WTC11 (cell line): ENCODE measurements at regions not wholly inside any gene's neighbourhood (a gene's known extent, or its start where the extent isn't known, plus 50 kb on each side); places are given as distances from the start of the nearest gene placed in this dataset.

ENCODE experiments used
- ATAC-seq: fragments of 200-7000 bp; cut with Tn5 transposase; 2 replicates; pipeline ENCODE4 v1.10.0; 2021; ENCODE audit warnings: mild to moderate bottlenecking, moderate library complexity
- CTCF ChIA-PET: fragments of 300-600 bp; sonication (Branson Sonifier 250); formaldehyde crosslinking; loops from one replicate; lab custom pipeline; 2021; ENCODE audit warnings: antibody characterized with exemption; lab: Charles Lee
- POLR2A ChIA-PET: fragments of 350-600 bp; sonication (Branson Sonifier 250); formaldehyde crosslinking; loops from one replicate; lab custom pipeline; 2021; ENCODE audit warnings: antibody characterized with exemption; lab: Charles Lee
- DNase-seq: peaks from one replicate; pipeline ENCODE4 v3.0.0; 2021; ENCODE audit warnings: low spot score
- H3K27ac Mint-ChIP-seq: 2 replicates; pipeline ENCODE4 v1.8.0; 2021; ENCODE audit warnings: mixed read lengths
- H3K27me3 Mint-ChIP-seq: 2 replicates; pipeline ENCODE4 v1.8.0; 2021; ENCODE audit warnings: low read depth, mild to moderate bottlenecking, moderate library complexity, mixed read lengths
- H3K36me3 Mint-ChIP-seq: 2 replicates; pipeline ENCODE4 v1.8.0; 2021; ENCODE audit warnings: mixed read lengths
- H3K4me1 Mint-ChIP-seq: 2 replicates; pipeline ENCODE4 v1.8.0; 2022; ENCODE audit warnings: mixed read lengths
- H3K4me3 Mint-ChIP-seq: 2 replicates; pipeline ENCODE4 v1.8.0; 2021; ENCODE audit warnings: mild to moderate bottlenecking, moderate library complexity, mixed read lengths
- H3K9me3 Mint-ChIP-seq: 2 replicates; pipeline ENCODE4 v1.8.0; 2021; ENCODE audit warnings: mixed read lengths
- EMX1 ChIP-seq: fragments of 250-450 bp; sonication (Bioruptor Pico); IDR thresholded peaks from 2 replicates; pipeline ENCODE4 v1.8.0; 2021; ENCODE audit warnings: mild to moderate bottlenecking
- FOXK1 ChIP-seq: sonication (generic); formaldehyde crosslinking; IDR thresholded peaks from 2 replicates; pipeline ENCODE4 v1.8.0; 2022; ENCODE audit warnings: mild to moderate bottlenecking, moderate library complexity, missing genetic modification reagents
- GABPB1 ChIP-seq: sonication (generic); formaldehyde crosslinking; IDR thresholded peaks from 2 replicates; pipeline ENCODE4 v1.8.1; 2023; ENCODE audit warnings: mild to moderate bottlenecking, missing genetic modification reagents
- HMGA2 ChIP-seq: fragments of 250-450 bp; sonication (Bioruptor Pico); IDR thresholded peaks from 2 replicates; pipeline ENCODE4 v1.4.0; 2021; ENCODE audit warnings: mild to moderate bottlenecking, moderate library complexity
- IRF2 ChIP-seq: sonication (generic); formaldehyde crosslinking; IDR thresholded peaks from 2 replicates; pipeline ENCODE4 v1.8.0; 2022; ENCODE audit warnings: low read depth, missing genetic modification reagents, borderline replicate concordance
- NR2C2 ChIP-seq: sonication (generic); formaldehyde crosslinking; IDR thresholded peaks from 2 replicates; pipeline ENCODE4 v1.8.0; 2022; ENCODE audit warnings: mild to moderate bottlenecking, missing genetic modification reagents
- RELA ChIP-seq: sonication (generic); formaldehyde crosslinking; IDR thresholded peaks from 2 replicates; pipeline ENCODE4 v1.8.1; 2022; ENCODE audit warnings: missing genetic modification reagents, mild to moderate bottlenecking, borderline replicate concordance
- RORB ChIP-seq: fragments of 250-450 bp; sonication (Bioruptor Pico); IDR thresholded peaks from 2 replicates; pipeline ENCODE4 v1.9.0; 2021; ENCODE audit warnings: mild to moderate bottlenecking
- SMAD4 ChIP-seq: sonication (generic); formaldehyde crosslinking; IDR thresholded peaks from 2 replicates; pipeline ENCODE4 v1.8.0; 2022; ENCODE audit warnings: mild to moderate bottlenecking, missing genetic modification reagents
- TCF7 ChIP-seq: sonication (generic); formaldehyde crosslinking; IDR thresholded peaks from 2 replicates; pipeline ENCODE4 v1.8.0; 2022; ENCODE audit warnings: mild to moderate bottlenecking, low read depth, missing genetic modification reagents, moderate library complexity
- ZNF671 ChIP-seq: fragments of 250-450 bp; sonication (Bioruptor Pico); IDR thresholded peaks from 2 replicates; pipeline ENCODE4 v1.8.0; 2021; ENCODE audit warnings: mild to moderate bottlenecking
- TF ChIP-seq, protein P1 (sequence below): sonication (generic); formaldehyde crosslinking; IDR thresholded peaks from 2 replicates; pipeline ENCODE4 v1.8.0; 2022; ENCODE audit warnings: mild to moderate bottlenecking, missing genetic modification reagents
- TF ChIP-seq, protein P2 (sequence below): sonication (generic); formaldehyde crosslinking; IDR thresholded peaks from 2 replicates; pipeline ENCODE4 v1.8.1; 2023; ENCODE audit warnings: mild to moderate bottlenecking, missing genetic modification reagents
- TF ChIP-seq, protein P3 (sequence below): fragments of 250-450 bp; sonication (Bioruptor Pico); IDR thresholded peaks from 2 replicates; pipeline ENCODE4 v2.1.2; 2022; ENCODE audit warnings: mild to moderate bottlenecking, moderate library complexity
- TF ChIP-seq, protein P4 (sequence below): fragments of 250-450 bp; sonication (Bioruptor Pico); IDR thresholded peaks from 2 replicates; pipeline ENCODE4 v1.8.0; 2021; ENCODE audit warnings: mild to moderate bottlenecking
- TF ChIP-seq, protein P5 (sequence below): fragments of 250-450 bp; sonication (Bioruptor Pico); IDR thresholded peaks from 2 replicates; pipeline ENCODE4 v1.9.0; 2021; ENCODE audit warnings: mild to moderate bottlenecking
- TF ChIP-seq, protein P6 (sequence below): sonication (generic); formaldehyde crosslinking; conservative IDR thresholded peaks from 2 replicates; pipeline ENCODE4 v1.8.1; 2023; ENCODE audit warnings: mild to moderate bottlenecking, low read depth, missing genetic modification reagents, moderate library complexity

DNA sequence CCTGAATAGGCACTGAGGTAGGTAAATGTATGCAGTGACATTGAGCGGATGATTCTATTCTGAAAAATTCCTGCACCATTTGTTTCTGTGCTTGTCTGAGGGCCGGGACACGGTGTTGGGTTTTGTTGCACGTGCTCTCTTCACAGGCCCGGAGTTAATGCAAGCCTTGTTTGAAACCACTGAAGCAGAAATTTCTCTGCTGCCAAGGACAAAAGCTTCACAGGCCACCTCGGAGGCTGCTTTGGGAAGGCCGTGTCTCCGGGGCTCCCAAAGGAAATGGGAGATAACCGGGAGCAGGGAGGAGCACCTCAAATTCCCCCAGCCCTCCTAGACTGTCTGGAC is 179.4 kb downstream of the OPA1 start:
- peaks cover 6% of the 10 kb centered on the region for H3K36me3 Mint-ChIP-seq
- ChIA-PET POLR2A (no interaction called here), CTCF (no interaction called here)
- H3K27me3 Mint-ChIP-seq: peaks cover 31% of the 10 kb centered on the region
- DNase-seq: no peak
- H3K4me3 Mint-ChIP-seq: no peak overlapping the region
- no peak for TF ChIP-seq EMX1 (CRISPR knock-in tag)
- TF ChIP-seq ZNF671 (CRISPR knock-in tag): no peak
- TF ChIP-seq SMAD4 (CRISPR knock-in tag): no peak
- TF ChIP-seq TCF7 (CRISPR knock-in tag): no peak
- TF ChIP-seq, protein P1, sequence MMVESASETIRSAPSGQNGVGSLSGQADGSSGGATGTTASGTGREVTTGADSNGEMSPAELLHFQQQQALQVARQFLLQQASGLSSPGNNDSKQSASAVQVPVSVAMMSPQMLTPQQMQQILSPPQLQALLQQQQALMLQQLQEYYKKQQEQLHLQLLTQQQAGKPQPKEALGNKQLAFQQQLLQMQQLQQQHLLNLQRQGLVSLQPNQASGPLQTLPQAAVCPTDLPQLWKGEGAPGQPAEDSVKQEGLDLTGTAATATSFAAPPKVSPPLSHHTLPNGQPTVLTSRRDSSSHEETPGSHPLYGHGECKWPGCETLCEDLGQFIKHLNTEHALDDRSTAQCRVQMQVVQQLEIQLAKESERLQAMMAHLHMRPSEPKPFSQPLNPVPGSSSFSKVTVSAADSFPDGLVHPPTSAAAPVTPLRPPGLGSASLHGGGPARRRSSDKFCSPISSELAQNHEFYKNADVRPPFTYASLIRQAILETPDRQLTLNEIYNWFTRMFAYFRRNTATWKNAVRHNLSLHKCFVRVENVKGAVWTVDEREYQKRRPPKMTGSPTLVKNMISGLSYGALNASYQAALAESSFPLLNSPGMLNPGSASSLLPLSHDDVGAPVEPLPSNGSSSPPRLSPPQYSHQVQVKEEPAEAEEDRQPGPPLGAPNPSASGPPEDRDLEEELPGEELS: no peak
- no peak for TF ChIP-seq HMGA2
- TF ChIP-seq RELA (CRISPR knock-in tag): no peak
- no peak for TF ChIP-seq NR2C2 (CRISPR knock-in tag)
- TF ChIP-seq FOXK1 (CRISPR knock-in tag): no peak
- TF ChIP-seq GABPB1 (CRISPR knock-in tag): no peak
- TF ChIP-seq, all 79 proteins: peak for 0
- Mint-ChIP-seq H3K4me1 (peaks cover 41% of the 10 kb centered on the region), H3K27ac (no peak overlapping the region), H3K9me3 (peaks cover 15% of the 10 kb centered on the region)
- no peak for ATAC-seq

DNA sequence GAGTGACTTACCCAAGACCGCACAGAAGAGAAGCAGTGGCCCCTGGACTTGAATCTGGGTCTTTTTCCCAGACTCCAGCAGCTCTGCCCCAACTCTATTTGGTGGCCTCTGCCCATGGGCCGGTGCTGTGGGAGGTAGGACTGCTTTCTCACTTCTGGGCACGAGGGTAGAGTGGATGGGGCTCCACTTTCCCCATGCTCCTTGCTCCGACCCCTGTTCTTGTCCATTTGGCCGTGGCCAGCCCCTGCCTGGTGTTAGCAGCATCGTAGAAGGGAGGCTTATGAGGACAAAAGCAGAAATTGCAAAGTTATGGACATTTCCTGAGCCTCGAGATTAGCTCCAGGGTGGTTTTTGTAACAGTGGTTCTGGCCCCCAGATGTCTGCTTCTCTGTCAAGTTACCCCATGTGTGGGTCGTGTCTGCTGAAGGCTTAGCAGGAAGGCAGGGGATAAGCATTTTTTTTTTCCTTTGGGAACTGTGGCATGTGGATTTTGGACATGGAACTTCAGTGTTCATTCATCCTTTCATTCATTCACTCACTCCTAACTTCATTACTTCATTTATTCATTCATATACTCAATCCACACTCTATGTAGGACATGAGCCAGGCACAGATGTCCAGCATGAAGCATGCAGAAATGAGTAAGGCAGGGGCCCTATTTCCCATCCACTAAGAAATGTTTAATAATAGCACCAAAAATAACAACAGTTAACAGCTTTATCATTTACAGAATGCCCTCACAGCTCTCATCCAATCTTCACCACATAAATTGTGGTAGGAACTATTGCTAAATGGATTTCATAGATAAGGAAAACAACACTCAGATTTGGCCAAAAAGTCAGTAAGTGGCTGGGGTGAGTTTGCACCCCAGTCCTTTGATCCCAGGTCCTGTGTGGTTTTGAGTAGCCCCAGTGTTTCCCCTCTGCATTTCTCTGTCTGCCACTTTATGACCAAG is 180.5 kb downstream of the OPA1 start:
- no peak overlapping the region for H3K4me3 Mint-ChIP-seq
- no peak for ATAC-seq
- peaks cover 6% of the 10 kb centered on the region for H3K36me3 Mint-ChIP-seq
- no peak overlapping the region for H3K27ac Mint-ChIP-seq
- CTCF ChIA-PET: no interaction called here
- peaks cover 47% of the 10 kb centered on the region for H3K4me1 Mint-ChIP-seq
- no peak for DNase-seq
- peaks cover 31% of the 10 kb centered on the region for H3K27me3 Mint-ChIP-seq
- H3K9me3 Mint-ChIP-seq: peaks cover 15% of the 10 kb centered on the region
- POLR2A ChIA-PET: interaction anchor here (0.5 kb wide), 1 partner anchor 541 kb away, joined by 4 read pairs; no protein-coding TSS in a partner anchor
- TF ChIP-seq, protein P2, sequence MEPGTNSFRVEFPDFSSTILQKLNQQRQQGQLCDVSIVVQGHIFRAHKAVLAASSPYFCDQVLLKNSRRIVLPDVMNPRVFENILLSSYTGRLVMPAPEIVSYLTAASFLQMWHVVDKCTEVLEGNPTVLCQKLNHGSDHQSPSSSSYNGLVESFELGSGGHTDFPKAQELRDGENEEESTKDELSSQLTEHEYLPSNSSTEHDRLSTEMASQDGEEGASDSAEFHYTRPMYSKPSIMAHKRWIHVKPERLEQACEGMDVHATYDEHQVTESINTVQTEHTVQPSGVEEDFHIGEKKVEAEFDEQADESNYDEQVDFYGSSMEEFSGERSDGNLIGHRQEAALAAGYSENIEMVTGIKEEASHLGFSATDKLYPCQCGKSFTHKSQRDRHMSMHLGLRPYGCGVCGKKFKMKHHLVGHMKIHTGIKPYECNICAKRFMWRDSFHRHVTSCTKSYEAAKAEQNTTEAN (CRISPR knock-in tag): no peak
- no peak for TF ChIP-seq IRF2

DNA sequence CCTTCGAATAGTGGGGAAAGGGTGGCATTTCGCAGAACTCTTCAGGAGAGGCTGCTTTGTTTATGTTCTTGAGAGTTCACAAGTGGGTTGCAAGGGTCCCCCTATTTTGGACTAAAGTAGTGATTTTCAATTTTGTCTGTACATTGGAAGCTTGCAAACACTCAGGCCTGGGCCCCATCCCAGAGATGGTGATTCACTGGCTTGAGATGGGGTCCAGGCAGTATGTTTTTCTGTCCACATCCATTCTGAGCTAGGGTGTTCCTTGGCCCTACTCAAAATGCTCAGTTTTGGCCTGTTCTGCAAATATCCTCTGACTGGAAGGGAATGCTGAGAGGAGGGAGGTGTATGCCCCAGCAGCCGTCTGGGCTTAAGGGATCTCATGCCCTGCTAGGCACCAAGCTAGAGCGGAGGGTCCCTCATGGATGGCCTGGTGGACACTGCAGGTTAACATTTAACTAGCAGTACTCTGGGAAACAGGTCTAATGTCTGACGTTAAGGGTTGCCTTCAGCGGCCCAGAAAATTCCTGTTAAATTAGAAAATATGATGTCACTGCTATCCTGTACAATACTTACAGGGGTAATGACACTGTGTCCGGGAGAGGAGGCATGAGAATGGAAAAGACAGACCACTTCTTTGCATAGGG is 181.4 kb downstream of the OPA1 start:
- no peak for DNase-seq
- Mint-ChIP-seq H3K36me3 (peaks cover 6% of the 10 kb centered on the region), H3K4me1 (peaks cover 54% of the 10 kb centered on the region), H3K27me3 (peaks cover 39% of the 10 kb centered on the region), H3K27ac (no peak overlapping the region), H3K9me3 (peaks cover 11% of the 10 kb centered on the region), H3K4me3 (no peak overlapping the region)
- ChIA-PET CTCF (interaction anchor here (1.0 to 2.1 kb wide), 2 partner anchors 38 to 541 kb away, joined by 4 to 15 read pairs; no protein-coding TSS in a partner anchor), POLR2A (no interaction called here)
- no peak for ATAC-seq
- no peak for TF ChIP-seq RORB (CRISPR knock-in tag)
- TF ChIP-seq, protein P3, sequence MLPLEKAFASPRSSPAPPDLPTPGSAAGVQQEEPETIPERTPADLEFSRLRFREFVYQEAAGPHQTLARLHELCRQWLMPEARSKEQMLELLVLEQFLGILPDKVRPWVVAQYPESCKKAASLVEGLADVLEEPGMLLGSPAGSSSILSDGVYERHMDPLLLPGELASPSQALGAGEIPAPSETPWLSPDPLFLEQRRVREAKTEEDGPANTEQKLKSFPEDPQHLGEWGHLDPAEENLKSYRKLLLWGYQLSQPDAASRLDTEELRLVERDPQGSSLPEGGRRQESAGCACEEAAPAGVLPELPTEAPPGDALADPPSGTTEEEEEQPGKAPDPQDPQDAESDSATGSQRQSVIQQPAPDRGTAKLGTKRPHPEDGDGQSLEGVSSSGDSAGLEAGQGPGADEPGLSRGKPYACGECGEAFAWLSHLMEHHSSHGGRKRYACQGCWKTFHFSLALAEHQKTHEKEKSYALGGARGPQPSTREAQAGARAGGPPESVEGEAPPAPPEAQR (CRISPR knock-in tag): no peak
- TF ChIP-seq TCF7 (CRISPR knock-in tag): no peak
- TF ChIP-seq NR2C2 (CRISPR knock-in tag): no peak
- TF ChIP-seq, protein P4, sequence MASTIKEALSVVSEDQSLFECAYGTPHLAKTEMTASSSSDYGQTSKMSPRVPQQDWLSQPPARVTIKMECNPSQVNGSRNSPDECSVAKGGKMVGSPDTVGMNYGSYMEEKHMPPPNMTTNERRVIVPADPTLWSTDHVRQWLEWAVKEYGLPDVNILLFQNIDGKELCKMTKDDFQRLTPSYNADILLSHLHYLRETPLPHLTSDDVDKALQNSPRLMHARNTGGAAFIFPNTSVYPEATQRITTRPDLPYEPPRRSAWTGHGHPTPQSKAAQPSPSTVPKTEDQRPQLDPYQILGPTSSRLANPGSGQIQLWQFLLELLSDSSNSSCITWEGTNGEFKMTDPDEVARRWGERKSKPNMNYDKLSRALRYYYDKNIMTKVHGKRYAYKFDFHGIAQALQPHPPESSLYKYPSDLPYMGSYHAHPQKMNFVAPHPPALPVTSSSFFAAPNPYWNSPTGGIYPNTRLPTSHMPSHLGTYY (CRISPR knock-in tag): no peak
- TF ChIP-seq, protein P5, sequence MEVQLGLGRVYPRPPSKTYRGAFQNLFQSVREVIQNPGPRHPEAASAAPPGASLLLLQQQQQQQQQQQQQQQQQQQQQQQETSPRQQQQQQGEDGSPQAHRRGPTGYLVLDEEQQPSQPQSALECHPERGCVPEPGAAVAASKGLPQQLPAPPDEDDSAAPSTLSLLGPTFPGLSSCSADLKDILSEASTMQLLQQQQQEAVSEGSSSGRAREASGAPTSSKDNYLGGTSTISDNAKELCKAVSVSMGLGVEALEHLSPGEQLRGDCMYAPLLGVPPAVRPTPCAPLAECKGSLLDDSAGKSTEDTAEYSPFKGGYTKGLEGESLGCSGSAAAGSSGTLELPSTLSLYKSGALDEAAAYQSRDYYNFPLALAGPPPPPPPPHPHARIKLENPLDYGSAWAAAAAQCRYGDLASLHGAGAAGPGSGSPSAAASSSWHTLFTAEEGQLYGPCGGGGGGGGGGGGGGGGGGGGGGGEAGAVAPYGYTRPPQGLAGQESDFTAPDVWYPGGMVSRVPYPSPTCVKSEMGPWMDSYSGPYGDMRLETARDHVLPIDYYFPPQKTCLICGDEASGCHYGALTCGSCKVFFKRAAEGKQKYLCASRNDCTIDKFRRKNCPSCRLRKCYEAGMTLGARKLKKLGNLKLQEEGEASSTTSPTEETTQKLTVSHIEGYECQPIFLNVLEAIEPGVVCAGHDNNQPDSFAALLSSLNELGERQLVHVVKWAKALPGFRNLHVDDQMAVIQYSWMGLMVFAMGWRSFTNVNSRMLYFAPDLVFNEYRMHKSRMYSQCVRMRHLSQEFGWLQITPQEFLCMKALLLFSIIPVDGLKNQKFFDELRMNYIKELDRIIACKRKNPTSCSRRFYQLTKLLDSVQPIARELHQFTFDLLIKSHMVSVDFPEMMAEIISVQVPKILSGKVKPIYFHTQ (CRISPR knock-in tag): no peak
- TF ChIP-seq, protein P6, sequence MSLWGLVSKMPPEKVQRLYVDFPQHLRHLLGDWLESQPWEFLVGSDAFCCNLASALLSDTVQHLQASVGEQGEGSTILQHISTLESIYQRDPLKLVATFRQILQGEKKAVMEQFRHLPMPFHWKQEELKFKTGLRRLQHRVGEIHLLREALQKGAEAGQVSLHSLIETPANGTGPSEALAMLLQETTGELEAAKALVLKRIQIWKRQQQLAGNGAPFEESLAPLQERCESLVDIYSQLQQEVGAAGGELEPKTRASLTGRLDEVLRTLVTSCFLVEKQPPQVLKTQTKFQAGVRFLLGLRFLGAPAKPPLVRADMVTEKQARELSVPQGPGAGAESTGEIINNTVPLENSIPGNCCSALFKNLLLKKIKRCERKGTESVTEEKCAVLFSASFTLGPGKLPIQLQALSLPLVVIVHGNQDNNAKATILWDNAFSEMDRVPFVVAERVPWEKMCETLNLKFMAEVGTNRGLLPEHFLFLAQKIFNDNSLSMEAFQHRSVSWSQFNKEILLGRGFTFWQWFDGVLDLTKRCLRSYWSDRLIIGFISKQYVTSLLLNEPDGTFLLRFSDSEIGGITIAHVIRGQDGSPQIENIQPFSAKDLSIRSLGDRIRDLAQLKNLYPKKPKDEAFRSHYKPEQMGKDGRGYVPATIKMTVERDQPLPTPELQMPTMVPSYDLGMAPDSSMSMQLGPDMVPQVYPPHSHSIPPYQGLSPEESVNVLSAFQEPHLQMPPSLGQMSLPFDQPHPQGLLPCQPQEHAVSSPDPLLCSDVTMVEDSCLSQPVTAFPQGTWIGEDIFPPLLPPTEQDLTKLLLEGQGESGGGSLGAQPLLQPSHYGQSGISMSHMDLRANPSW (CRISPR knock-in tag): no peak
